B cell (primary cell): ENCODE measurements at regions not wholly inside any gene's neighbourhood (a gene's known extent, or its start where the extent isn't known, plus 50 kb on each side); places are given as distances from the start of the nearest gene placed in this dataset.

Source experiments
- EZH2 ChIP-seq: IDR thresholded peaks from 2 replicates; pipeline ENCODE4 v1.6.1; 2012; ENCODE audit warnings: borderline replicate concordance, low read depth, mild to moderate bottlenecking, moderate library complexity, low read length; ENCODE audit not compliant: insufficient read depth, poor library complexity, severe bottlenecking
- TF ChIP-seq, protein P1 (sequence below): fragments of 200-600 bp; IDR thresholded peaks from one replicate; pipeline ENCODE4 v1.8.0; 2022; ENCODE audit warnings: antibody characterized with exemption, mild to moderate bottlenecking

DNA sequence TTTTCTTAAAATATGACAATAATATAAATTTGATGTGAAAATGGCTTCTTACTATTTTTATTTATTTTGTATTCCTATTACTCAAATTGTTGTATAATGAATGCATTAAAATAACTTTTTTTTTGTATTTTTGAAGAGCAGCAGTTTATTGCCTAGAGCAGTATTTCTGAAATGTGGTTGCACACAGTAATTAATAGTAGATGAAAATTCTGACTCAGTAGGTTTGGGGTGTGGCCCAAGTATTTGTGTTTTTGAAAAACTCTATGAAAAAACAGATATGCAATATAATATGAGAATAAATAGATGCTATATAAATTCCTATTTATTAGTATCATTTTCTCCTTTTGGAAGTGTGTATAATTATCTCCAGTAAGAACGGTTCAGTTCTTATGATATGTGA lies 2225.3 kb upstream of the C9orf72 start:
- TF ChIP-seq, protein P1, sequence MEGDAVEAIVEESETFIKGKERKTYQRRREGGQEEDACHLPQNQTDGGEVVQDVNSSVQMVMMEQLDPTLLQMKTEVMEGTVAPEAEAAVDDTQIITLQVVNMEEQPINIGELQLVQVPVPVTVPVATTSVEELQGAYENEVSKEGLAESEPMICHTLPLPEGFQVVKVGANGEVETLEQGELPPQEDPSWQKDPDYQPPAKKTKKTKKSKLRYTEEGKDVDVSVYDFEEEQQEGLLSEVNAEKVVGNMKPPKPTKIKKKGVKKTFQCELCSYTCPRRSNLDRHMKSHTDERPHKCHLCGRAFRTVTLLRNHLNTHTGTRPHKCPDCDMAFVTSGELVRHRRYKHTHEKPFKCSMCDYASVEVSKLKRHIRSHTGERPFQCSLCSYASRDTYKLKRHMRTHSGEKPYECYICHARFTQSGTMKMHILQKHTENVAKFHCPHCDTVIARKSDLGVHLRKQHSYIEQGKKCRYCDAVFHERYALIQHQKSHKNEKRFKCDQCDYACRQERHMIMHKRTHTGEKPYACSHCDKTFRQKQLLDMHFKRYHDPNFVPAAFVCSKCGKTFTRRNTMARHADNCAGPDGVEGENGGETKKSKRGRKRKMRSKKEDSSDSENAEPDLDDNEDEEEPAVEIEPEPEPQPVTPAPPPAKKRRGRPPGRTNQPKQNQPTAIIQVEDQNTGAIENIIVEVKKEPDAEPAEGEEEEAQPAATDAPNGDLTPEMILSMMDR = no peak
- TF ChIP-seq EZH2 = no peak
